ENCODE measurements at regions not wholly inside any gene's neighbourhood (a gene's known extent, or its start where the extent isn't known, plus 50 kb on each side); places are given as distances from the start of the nearest gene placed in this dataset.

DNA sequence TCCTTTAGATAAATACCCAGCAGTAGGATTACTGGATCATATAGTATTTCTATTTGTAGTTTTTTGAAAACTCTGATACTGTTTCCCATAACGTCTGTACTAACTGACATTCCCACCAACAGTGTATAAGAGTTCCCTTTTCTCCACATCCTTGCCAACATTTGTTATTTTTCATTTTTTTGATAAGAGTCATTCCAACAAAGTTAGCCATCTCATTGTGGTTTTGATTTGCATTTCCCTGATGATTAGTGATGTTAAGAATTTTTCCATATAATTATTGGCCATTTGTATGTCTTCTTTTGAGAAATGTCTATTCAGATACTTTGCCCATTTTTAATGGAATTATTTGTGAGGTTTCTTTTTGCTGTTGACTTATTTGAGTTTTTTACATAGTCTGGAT is 486.0 kb downstream of the FLRT2 start:
- Mint-ChIP-seq H3K4me3 (no peak overlapping the region), H3K36me3 (ENCODE audit: low read depth) (peaks cover 9% of the 10 kb centered on the region), H3K27ac (no peak overlapping the region), H3K9me3 (no peaks in the 10 kb centered on the region), H3K27me3 (no peaks in the 10 kb centered on the region), H3K4me1 (ENCODE audit: low read depth) (no peaks in the 10 kb centered on the region)
- H3K4me3 ChIP-seq (ENCODE audit: low read length), result no peak overlapping the region
- TF ChIP-seq, protein P1, sequence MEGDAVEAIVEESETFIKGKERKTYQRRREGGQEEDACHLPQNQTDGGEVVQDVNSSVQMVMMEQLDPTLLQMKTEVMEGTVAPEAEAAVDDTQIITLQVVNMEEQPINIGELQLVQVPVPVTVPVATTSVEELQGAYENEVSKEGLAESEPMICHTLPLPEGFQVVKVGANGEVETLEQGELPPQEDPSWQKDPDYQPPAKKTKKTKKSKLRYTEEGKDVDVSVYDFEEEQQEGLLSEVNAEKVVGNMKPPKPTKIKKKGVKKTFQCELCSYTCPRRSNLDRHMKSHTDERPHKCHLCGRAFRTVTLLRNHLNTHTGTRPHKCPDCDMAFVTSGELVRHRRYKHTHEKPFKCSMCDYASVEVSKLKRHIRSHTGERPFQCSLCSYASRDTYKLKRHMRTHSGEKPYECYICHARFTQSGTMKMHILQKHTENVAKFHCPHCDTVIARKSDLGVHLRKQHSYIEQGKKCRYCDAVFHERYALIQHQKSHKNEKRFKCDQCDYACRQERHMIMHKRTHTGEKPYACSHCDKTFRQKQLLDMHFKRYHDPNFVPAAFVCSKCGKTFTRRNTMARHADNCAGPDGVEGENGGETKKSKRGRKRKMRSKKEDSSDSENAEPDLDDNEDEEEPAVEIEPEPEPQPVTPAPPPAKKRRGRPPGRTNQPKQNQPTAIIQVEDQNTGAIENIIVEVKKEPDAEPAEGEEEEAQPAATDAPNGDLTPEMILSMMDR (IDR thresholded peaks at IDR 0.05), result no peak
- ChIA-PET CTCF (no interaction called here), POLR2A (no interaction called here)
- no peak overlapping the region for H3K27ac ChIP-seq (ENCODE audit: low read depth in 1 of 2, low read length in 2 of 2)
- intact Hi-C loops (cut with DNase I, micrococcal nuclease), result no loop called here
- no peaks in the 10 kb centered on the region for H3K4me1 ChIP-seq (ENCODE audit: insufficient read depth, low read length)
- ATAC-seq (ENCODE audit: poor library complexity) (no peak), DNase-seq (no peak)
- H3K9me3 ChIP-seq (ENCODE audit: control insufficient read depth in 1 of 2, insufficient read depth in 1 of 2, low read length in 2 of 2), result no peaks in the 10 kb centered on the region
- H3K36me3 ChIP-seq (ENCODE audit: insufficient read depth, low read length), result no peaks in the 10 kb centered on the region
- no peaks in the 10 kb centered on the region for H3K27me3 ChIP-seq (ENCODE audit: control insufficient read depth in 1 of 2, insufficient read depth in 2 of 2, low read length in 2 of 2)

DNA sequence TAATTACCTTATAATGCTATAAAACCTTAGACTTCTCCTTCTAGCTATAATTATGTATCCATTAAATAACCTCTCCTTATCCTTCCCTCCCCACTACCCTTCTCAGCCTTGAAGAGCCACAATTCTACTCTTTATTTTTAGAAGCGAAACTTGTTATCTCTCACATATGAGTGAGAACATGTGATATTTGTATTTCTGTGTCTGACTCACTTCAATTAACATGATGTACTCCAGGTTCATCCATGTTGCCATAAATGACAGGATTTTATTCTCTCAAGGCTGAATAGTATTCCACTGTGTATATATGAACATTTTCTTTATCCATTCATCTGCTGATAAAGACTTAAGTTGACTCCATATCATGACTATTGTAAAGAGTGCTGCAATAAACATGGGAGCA is 485.6 kb downstream of the FLRT2 start:
- CTCF ChIA-PET, result no interaction called here
- Histone ChIP-seq H3K36me3 (ENCODE audit: insufficient read depth, low read length) (no peaks in the 10 kb centered on the region), H3K4me1 (ENCODE audit: insufficient read depth, low read length) (no peaks in the 10 kb centered on the region), H3K27me3 (ENCODE audit: control insufficient read depth in 1 of 2, insufficient read depth in 2 of 2, low read length in 2 of 2) (no peaks in the 10 kb centered on the region), H3K27ac (ENCODE audit: low read depth in 1 of 2, low read length in 2 of 2) (no peak overlapping the region), H3K9me3 (ENCODE audit: control insufficient read depth in 1 of 2, insufficient read depth in 1 of 2, low read length in 2 of 2) (no peaks in the 10 kb centered on the region), H3K4me3 (ENCODE audit: low read length) (no peak overlapping the region)
- POLR2A ChIA-PET, result no interaction called here
- no peak for ATAC-seq (ENCODE audit: poor library complexity)
- Mint-ChIP-seq H3K4me1 (ENCODE audit: low read depth) (no peaks in the 10 kb centered on the region), H3K4me3 (no peak overlapping the region), H3K27me3 (no peaks in the 10 kb centered on the region), H3K9me3 (no peaks in the 10 kb centered on the region), H3K27ac (no peak overlapping the region), H3K36me3 (ENCODE audit: low read depth) (peaks cover 5% of the 10 kb centered on the region)
- TF ChIP-seq, protein P1 (IDR thresholded peaks at IDR 0.05), result no peak
- intact Hi-C loops (cut with DNase I, micrococcal nuclease), result no loop called here
- no peak for DNase-seq

DNA sequence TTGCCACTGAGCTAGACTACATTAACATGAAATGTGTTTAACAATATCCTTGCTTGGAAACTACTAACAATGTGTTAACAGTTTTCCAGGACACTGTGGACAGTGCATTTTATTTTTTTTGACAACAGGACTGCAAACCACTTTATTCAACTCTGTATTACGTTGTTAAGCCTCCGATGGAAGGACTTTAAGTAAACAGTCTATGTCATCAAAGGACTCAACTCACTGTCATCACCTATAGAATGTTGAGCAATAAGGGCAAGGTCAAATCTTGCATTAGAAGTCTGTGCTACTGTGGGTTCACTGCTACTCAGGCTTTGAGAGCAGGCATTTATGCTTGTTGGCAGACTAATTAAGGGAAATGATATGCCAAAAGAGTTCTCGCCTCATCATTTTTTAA is 483.7 kb downstream of the FLRT2 start:
- H3K4me3 ChIP-seq (ENCODE audit: low read length), result no peak overlapping the region
- no peaks in the 10 kb centered on the region for H3K4me1 ChIP-seq (ENCODE audit: insufficient read depth, low read length)
- H3K27me3 ChIP-seq (ENCODE audit: control insufficient read depth in 1 of 2, insufficient read depth in 2 of 2, low read length in 2 of 2), result no peaks in the 10 kb centered on the region
- TF ChIP-seq, protein P1 (IDR thresholded peaks at IDR 0.05), result no peak
- no peaks in the 10 kb centered on the region for H3K36me3 Mint-ChIP-seq (ENCODE audit: low read depth)
- H3K4me3 Mint-ChIP-seq, result no peak overlapping the region
- no peaks in the 10 kb centered on the region for H3K36me3 ChIP-seq (ENCODE audit: insufficient read depth, low read length)
- H3K27me3 Mint-ChIP-seq, result no peaks in the 10 kb centered on the region
- H3K9me3 ChIP-seq (ENCODE audit: control insufficient read depth in 1 of 2, insufficient read depth in 1 of 2, low read length in 2 of 2), result no peaks in the 10 kb centered on the region
- intact Hi-C loops (cut with DNase I, micrococcal nuclease), result no loop called here
- CTCF ChIA-PET, result no interaction called here
- no peak for ATAC-seq (ENCODE audit: poor library complexity)
- no peak overlapping the region for H3K27ac ChIP-seq (ENCODE audit: low read depth in 1 of 2, low read length in 2 of 2)
- no peak overlapping the region for H3K27ac Mint-ChIP-seq
- H3K4me1 Mint-ChIP-seq (ENCODE audit: low read depth), result no peaks in the 10 kb centered on the region
- POLR2A ChIA-PET, result no interaction called here
- no peaks in the 10 kb centered on the region for H3K9me3 Mint-ChIP-seq
- no peak for DNase-seq
